GM23338 (cell line): ENCODE measurements at regions not wholly inside any gene's neighbourhood (a gene's known extent, or its start where the extent isn't known, plus 50 kb on each side); places are given as distances from the start of the nearest gene placed in this dataset.

Experiments used
- ATAC-seq: fragments of 200-7000 bp; cut with Tn5 transposase; 3 replicates; pipeline ENCODE4 v1.9.1; 2020
- DNase-seq: peaks from one replicate; pipeline ENCODE4 v3.0.0-alpha.2; 2015; ENCODE audit warnings: low spot score
- H2AFZ ChIP-seq: fragments of 200-600 bp; sonication (generic); 2 replicates; pipeline ENCODE4 v1.8.0; 2016; ENCODE audit warnings: antibody characterized with exemption, mild to moderate bottlenecking, moderate library complexity
- H3F3A ChIP-seq: fragments of 200-600 bp; sonication (generic); replicated peaks from 2 replicates; pipeline ENCODE4 v1.8.0; 2017; ENCODE audit warnings: antibody characterized with exemption, mixed run types, low read depth
- H3K27ac ChIP-seq: fragments of 200-600 bp; sonication (generic); 2 replicates; pipeline ENCODE4 v1.6.1; 2016; ENCODE audit warnings: low read depth
- H3K27me3 ChIP-seq: fragments of 200-600 bp; sonication (generic); 2 replicates; pipeline ENCODE4 v1.8.0; 2016; ENCODE audit warnings: mild to moderate bottlenecking, mixed run types, moderate library complexity; ENCODE audit not compliant: insufficient read depth
- H3K36me3 ChIP-seq: fragments of 200-600 bp; sonication (generic); 2 replicates; pipeline ENCODE4 v1.8.0; 2016; ENCODE audit warnings: mild to moderate bottlenecking; ENCODE audit not compliant: insufficient read depth
- H3K4me1 ChIP-seq: fragments of 200-600 bp; sonication (generic); 2 replicates; pipeline ENCODE4 v1.8.0; 2016; ENCODE audit warnings: mild to moderate bottlenecking, moderate library complexity; ENCODE audit not compliant: insufficient read depth
- H3K4me2 ChIP-seq: fragments of 200-600 bp; sonication (generic); 2 replicates; pipeline ENCODE4 v1.7.1; 2017; ENCODE audit warnings: mixed run types
- H3K4me3 ChIP-seq: fragments of 200-600 bp; sonication (generic); 2 replicates; pipeline ENCODE4 v1.6.1; 2016; ENCODE audit warnings: mixed run types
- H3K79me2 ChIP-seq: fragments of 200-600 bp; sonication (generic); replicated peaks from 2 replicates; pipeline ENCODE4 v1.8.0; 2017; ENCODE audit warnings: mild to moderate bottlenecking; ENCODE audit not compliant: insufficient read depth
- H3K9me2 ChIP-seq: fragments of 200-600 bp; sonication (generic); 2 replicates; pipeline ENCODE4 v1.8.0; 2017; ENCODE audit not compliant: insufficient read depth
- H4K20me1 ChIP-seq: fragments of 200-600 bp; sonication (generic); replicated peaks from 2 replicates; pipeline ENCODE4 v1.8.0; 2017; ENCODE audit warnings: mild to moderate bottlenecking; ENCODE audit not compliant: insufficient read depth
- H3K27ac Mint-ChIP-seq: 2 replicates; pipeline ENCODE4 v1.8.0; 2020; ENCODE audit warnings: inconsistent platforms, mild to moderate bottlenecking, moderate library complexity, mixed read lengths
- H3K27me3 Mint-ChIP-seq: 3 replicates; pipeline ENCODE4 v1.8.0; 2022; ENCODE audit warnings: low read depth, mild to moderate bottlenecking, moderate library complexity, mixed read lengths, inconsistent platforms; ENCODE audit not compliant: insufficient read depth, poor library complexity
- H3K36me3 Mint-ChIP-seq: 3 replicates; pipeline ENCODE4 v1.8.0; 2021; ENCODE audit warnings: low read depth, mild to moderate bottlenecking, inconsistent platforms, moderate library complexity, mixed read lengths
- H3K4me1 Mint-ChIP-seq: 3 replicates; pipeline ENCODE4 v1.8.0; 2020; ENCODE audit warnings: mild to moderate bottlenecking, inconsistent platforms, mixed read lengths
- H3K4me3 Mint-ChIP-seq: 3 replicates; pipeline ENCODE4 v1.8.0; 2021; ENCODE audit warnings: moderate library complexity, mild to moderate bottlenecking, inconsistent platforms, mixed read lengths
- H3K9me3 Mint-ChIP-seq: 3 replicates; pipeline ENCODE4 v1.8.0; 2020; ENCODE audit warnings: moderate library complexity, mild to moderate bottlenecking, inconsistent platforms, mixed read lengths
- CREB1 ChIP-seq: fragments of 250-450 bp; sonication (Bioruptor Pico); IDR thresholded peaks from 2 replicates; pipeline ENCODE4 v1.5.0; 2020; ENCODE audit warnings: low read depth, mild to moderate bottlenecking, moderate library complexity
- CTCF ChIP-seq, 2 experiments: fragments of 200-600 bp in 1 of 2; sonication (generic) in 1 of 2; conservative IDR thresholded peaks; 2 replicates each; pipeline versions ENCODE4 v1.5.1 to v1.6.1; 2016 to 2017; ENCODE audit warnings: antibody characterized with exemption in 2 of 2, low read depth in 2 of 2, mild to moderate bottlenecking in 2 of 2, moderate library complexity in 1 of 2
- ETS1 ChIP-seq: IDR thresholded peaks from 2 replicates; pipeline ENCODE4 v1.6.1; 2016; ENCODE audit warnings: antibody characterized with exemption
- EZH2 ChIP-seq: fragments of 200-600 bp; sonication (generic); IDR thresholded peaks from one replicate; pipeline ENCODE4 v1.8.0; 2017; ENCODE audit warnings: antibody characterized with exemption, mild to moderate bottlenecking, low read depth; ENCODE audit not compliant: unreplicated experiment
- EZH2phosphoT487 ChIP-seq: fragments of 200-600 bp; sonication (generic); IDR thresholded peaks from one replicate; pipeline ENCODE4 v1.8.1; 2018; ENCODE audit warnings: antibody characterized with exemption; ENCODE audit not compliant: unreplicated experiment
- JUNB ChIP-seq: IDR thresholded peaks from one replicate; pipeline ENCODE4 v1.6.1; 2016; ENCODE audit warnings: antibody characterized with exemption; ENCODE audit not compliant: unreplicated experiment
- STAT1 ChIP-seq: IDR thresholded peaks from one replicate; pipeline ENCODE4 v1.6.1; 2016; ENCODE audit warnings: antibody characterized with exemption; ENCODE audit not compliant: unreplicated experiment
- ZNF114 ChIP-seq: fragments of 250-450 bp; sonication (Bioruptor Pico); IDR thresholded peaks from 2 replicates; pipeline ENCODE4 v1.5.0; 2020; ENCODE audit warnings: mild to moderate bottlenecking, moderate library complexity
- ZNF462 ChIP-seq: fragments of 250-450 bp; sonication (Bioruptor Pico); IDR thresholded peaks from 2 replicates; pipeline ENCODE4 v1.5.0; 2020; ENCODE audit warnings: mild to moderate bottlenecking, moderate library complexity

GRCh38 chr6:85912582-85912981 is 269.9 kb upstream of the SYNCRIP start:
- no peaks in the 10 kb centered on the region; the same call in 2 of the 3 replicates for H3K36me3 Mint-ChIP-seq
- H3K9me3 Mint-ChIP-seq, result peaks cover 17% of the 10 kb centered on the region
- peaks cover 4% of the 10 kb centered on the region for H3K27me3 Mint-ChIP-seq
- Histone ChIP-seq H3K4me1 (no peaks in the 10 kb centered on the region), H3K4me3 (no peak overlapping the region), H3K27ac (no peak overlapping the region), H3K27me3 (no peaks in the 10 kb centered on the region), H3K36me3 (no peaks in the 10 kb centered on the region), H3F3A (no peaks in the 10 kb centered on the region), H3K4me2 (no peak overlapping the region), H3K79me2 (no peaks in the 10 kb centered on the region), H3K9me2 (no peaks in the 10 kb centered on the region), H4K20me1 (no peaks in the 10 kb centered on the region), H2AFZ (no peak overlapping the region)
- no peak overlapping the region for H3K27ac Mint-ChIP-seq
- no peak for TF ChIP-seq ETS1
- no peak for TF ChIP-seq EZH2
- no peak for TF ChIP-seq JUNB
- no peak for TF ChIP-seq CREB1
- TF ChIP-seq STAT1, result no peak
- no peak for TF ChIP-seq CTCF (conservative IDR thresholded peaks at IDR 0.05; ENCODE audit: low read depth in 2 of 2)
- TF ChIP-seq ZNF462 (CRISPR knock-in tag), result no peak
- TF ChIP-seq ZNF114 (CRISPR knock-in tag), result no peak
- TF ChIP-seq EZH2phosphoT487, result no peak
- H3K4me1 Mint-ChIP-seq, result no peaks in the 10 kb centered on the region
- ATAC-seq (no peak), DNase-seq (no peak)
- no peak overlapping the region for H3K4me3 Mint-ChIP-seq
